ENCODE measurements at regions not wholly inside any gene's neighbourhood (a gene's known extent, or its start where the extent isn't known, plus 50 kb on each side); places are given as distances from the start of the nearest gene placed in this dataset.

DNA sequence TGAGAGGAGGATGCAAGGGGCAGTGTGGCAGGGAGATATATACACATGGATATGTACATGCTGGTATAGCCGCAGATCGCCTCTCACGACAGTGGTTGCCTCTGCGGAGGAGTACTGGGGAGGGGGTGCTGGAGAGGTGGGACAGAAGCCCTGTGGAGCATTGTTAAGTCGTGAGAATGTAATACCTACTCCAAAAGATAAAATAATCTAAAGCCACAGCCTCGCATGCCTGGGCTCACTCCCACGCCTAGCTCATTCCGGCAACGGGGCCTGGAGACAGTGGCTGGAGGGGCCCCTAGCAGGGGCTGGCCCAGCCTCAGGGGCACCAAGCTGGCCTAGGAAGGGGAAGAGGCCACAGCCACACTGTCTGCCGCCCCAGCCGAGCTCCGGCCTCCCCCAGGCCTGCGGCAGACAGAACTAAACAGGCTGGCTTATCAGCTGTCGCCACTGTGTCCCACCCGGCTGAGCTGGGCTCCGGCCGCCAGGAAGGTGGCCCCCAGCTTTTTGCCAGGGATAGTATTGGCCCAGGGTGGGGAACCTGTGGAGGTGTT lies 65.1 kb upstream of the LCTL start (continued):
- TF ChIP-seq, protein P1, sequence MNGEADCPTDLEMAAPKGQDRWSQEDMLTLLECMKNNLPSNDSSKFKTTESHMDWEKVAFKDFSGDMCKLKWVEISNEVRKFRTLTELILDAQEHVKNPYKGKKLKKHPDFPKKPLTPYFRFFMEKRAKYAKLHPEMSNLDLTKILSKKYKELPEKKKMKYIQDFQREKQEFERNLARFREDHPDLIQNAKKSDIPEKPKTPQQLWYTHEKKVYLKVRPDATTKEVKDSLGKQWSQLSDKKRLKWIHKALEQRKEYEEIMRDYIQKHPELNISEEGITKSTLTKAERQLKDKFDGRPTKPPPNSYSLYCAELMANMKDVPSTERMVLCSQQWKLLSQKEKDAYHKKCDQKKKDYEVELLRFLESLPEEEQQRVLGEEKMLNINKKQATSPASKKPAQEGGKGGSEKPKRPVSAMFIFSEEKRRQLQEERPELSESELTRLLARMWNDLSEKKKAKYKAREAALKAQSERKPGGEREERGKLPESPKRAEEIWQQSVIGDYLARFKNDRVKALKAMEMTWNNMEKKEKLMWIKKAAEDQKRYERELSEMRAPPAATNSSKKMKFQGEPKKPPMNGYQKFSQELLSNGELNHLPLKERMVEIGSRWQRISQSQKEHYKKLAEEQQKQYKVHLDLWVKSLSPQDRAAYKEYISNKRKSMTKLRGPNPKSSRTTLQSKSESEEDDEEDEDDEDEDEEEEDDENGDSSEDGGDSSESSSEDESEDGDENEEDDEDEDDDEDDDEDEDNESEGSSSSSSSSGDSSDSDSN (IDR thresholded peaks at IDR 0.05; ENCODE audit: borderline replicate concordance in 1 of 2, low read depth in 2 of 2, low read length in 2 of 2), result peak; percentile 93 to 96
- TF ChIP-seq TRIM24 (IDR thresholded peaks at IDR 0.05) (peak; percentile 47 to 58; a peak in 2 of 4 replicates), FOS (IDR thresholded peaks at IDR 0.05; ENCODE audit: extremely low read depth, insufficient read length) (no peak), DACH1 (IDR thresholded peaks at IDR 0.05; ENCODE audit: partially characterized antibody) (peak; percentile 62), HINFP (tag; conservative IDR thresholded peaks at IDR 0.05; ENCODE audit: low read depth) (no peak), ZEB2 (IDR thresholded peaks at IDR 0.05) (peak; percentile 78), FOXP1 (CRISPR knock-in tag; IDR thresholded peaks at IDR 0.05) (no peak), EGR1 (conservative IDR thresholded peaks at IDR 0.05) (peak; percentile 94), HDAC2 (IDR thresholded peaks at IDR 0.05) (peak; percentile 75), ZFP91 (CRISPR knock-in tag; IDR thresholded peaks at IDR 0.05) (no peak), MAFF (IDR thresholded peaks at IDR 0.05; ENCODE audit: low read length) (no peak), SPI1 (IDR thresholded peaks at IDR 0.05; ENCODE audit: borderline replicate concordance, low read depth, low read length) (peak; percentile 59; the same call in 1 of the 2 replicates)
- TF ChIP-seq, protein P2, sequence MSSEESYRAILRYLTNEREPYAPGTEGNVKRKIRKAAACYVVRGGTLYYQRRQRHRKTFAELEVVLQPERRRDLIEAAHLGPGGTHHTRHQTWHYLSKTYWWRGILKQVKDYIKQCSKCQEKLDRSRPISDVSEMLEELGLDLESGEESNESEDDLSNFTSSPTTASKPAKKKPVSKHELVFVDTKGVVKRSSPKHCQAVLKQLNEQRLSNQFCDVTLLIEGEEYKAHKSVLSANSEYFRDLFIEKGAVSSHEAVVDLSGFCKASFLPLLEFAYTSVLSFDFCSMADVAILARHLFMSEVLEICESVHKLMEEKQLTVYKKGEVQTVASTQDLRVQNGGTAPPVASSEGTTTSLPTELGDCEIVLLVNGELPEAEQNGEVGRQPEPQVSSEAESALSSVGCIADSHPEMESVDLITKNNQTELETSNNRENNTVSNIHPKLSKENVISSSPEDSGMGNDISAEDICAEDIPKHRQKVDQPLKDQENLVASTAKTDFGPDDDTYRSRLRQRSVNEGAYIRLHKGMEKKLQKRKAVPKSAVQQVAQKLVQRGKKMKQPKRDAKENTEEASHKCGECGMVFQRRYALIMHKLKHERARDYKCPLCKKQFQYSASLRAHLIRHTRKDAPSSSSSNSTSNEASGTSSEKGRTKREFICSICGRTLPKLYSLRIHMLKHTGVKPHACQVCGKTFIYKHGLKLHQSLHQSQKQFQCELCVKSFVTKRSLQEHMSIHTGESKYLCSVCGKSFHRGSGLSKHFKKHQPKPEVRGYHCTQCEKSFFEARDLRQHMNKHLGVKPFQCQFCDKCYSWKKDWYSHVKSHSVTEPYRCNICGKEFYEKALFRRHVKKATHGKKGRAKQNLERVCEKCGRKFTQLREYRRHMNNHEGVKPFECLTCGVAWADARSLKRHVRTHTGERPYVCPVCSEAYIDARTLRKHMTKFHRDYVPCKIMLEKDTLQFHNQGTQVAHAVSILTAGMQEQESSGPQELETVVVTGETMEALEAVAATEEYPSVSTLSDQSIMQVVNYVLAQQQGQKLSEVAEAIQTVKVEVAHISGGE (CRISPR knock-in tag; IDR thresholded peaks at IDR 0.05), result peak in 1 of 3 experiments; percentile 30; a peak in 1 of 6 replicates
- TF ChIP-seq, protein P3, sequence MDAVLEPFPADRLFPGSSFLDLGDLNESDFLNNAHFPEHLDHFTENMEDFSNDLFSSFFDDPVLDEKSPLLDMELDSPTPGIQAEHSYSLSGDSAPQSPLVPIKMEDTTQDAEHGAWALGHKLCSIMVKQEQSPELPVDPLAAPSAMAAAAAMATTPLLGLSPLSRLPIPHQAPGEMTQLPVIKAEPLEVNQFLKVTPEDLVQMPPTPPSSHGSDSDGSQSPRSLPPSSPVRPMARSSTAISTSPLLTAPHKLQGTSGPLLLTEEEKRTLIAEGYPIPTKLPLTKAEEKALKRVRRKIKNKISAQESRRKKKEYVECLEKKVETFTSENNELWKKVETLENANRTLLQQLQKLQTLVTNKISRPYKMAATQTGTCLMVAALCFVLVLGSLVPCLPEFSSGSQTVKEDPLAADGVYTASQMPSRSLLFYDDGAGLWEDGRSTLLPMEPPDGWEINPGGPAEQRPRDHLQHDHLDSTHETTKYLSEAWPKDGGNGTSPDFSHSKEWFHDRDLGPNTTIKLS (IDR thresholded peaks at IDR 0.05; ENCODE audit: borderline replicate concordance, low read depth), result no peak
- TF ChIP-seq, protein P4, sequence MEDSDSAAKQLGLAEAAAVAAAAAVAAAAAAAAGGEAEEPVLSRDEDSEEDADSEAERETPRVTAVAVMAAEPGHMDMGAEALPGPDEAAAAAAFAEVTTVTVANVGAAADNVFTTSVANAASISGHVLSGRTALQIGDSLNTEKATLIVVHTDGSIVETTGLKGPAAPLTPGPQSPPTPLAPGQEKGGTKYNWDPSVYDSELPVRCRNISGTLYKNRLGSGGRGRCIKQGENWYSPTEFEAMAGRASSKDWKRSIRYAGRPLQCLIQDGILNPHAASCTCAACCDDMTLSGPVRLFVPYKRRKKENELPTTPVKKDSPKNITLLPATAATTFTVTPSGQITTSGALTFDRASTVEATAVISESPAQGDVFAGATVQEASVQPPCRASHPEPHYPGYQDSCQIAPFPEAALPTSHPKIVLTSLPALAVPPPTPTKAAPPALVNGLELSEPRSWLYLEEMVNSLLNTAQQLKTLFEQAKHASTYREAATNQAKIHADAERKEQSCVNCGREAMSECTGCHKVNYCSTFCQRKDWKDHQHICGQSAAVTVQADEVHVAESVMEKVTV (CRISPR knock-in tag; IDR thresholded peaks at IDR 0.05), result no peak

Measured in K562 (cell line).